ENCODE measurements at regions not wholly inside any gene's neighbourhood (a gene's known extent, or its start where the extent isn't known, plus 50 kb on each side); places are given as distances from the start of the nearest gene placed in this dataset.
A peak's percentile ranks its signal among the peaks of the same experiment; 100 is the strongest.

- TF ChIP-seq REST (IDR thresholded peaks at IDR 0.05; ENCODE audit: borderline replicate concordance) (no peak), CTCF (IDR thresholded peaks at IDR 0.05; ENCODE audit: poor library complexity, severe bottlenecking) (peak; percentile 95), SMC3 (conservative IDR thresholded peaks at IDR 0.05; ENCODE audit: poor library complexity) (peak; percentile 98), EP300 (conservative IDR thresholded peaks at IDR 0.05; ENCODE audit: poor library complexity, severe bottlenecking) (no peak), RAD21 (conservative IDR thresholded peaks at IDR 0.05) (peak; percentile 96)
- Histone ChIP-seq H3K4me3 (ENCODE audit: low read length) (no peak overlapping the region), H2AFZ (ENCODE audit: low read depth, low read length) (no peak overlapping the region), H3K27me3 (ENCODE audit: insufficient read depth, low read depth, low read length) (no peaks in the 10 kb centered on the region), H4K20me1 (ENCODE audit: insufficient read depth) (no peaks in the 10 kb centered on the region), H3K9me3 (ENCODE audit: low read length) (no peaks in the 10 kb centered on the region), H3K9ac (ENCODE audit: low read length) (no peak overlapping the region), H3F3A (ENCODE audit: insufficient read depth, low read length, poor library complexity, severe bottlenecking) (no peaks in the 10 kb centered on the region), H3K9me2 (ENCODE audit: insufficient read depth, low read length) (no peaks in the 10 kb centered on the region), H3K4me2 (ENCODE audit: low read length) (no peak overlapping the region), H3K36me3 (ENCODE audit: insufficient read depth, low read length) (no peaks in the 10 kb centered on the region), H3K27ac (ENCODE audit: low read length) (no peak overlapping the region), H3K79me2 (replicated peaks; ENCODE audit: insufficient read depth, low read length) (no peaks in the 10 kb centered on the region)
These were observed 88.8 kb upstream of the ASB18 start for GRCh38 chr2:236352761-236353593.

- Histone ChIP-seq H4K20me1 (ENCODE audit: insufficient read depth) (no peaks in the 10 kb centered on the region), H3K9me2 (ENCODE audit: insufficient read depth, low read length) (no peaks in the 10 kb centered on the region), H3K9ac (ENCODE audit: low read length) (no peak overlapping the region), H3K9me3 (ENCODE audit: low read length) (no peaks in the 10 kb centered on the region), H3K4me2 (ENCODE audit: low read length) (no peak overlapping the region), H2AFZ (ENCODE audit: low read depth, low read length) (no peak overlapping the region), H3K79me2 (replicated peaks; ENCODE audit: insufficient read depth, low read length) (no peaks in the 10 kb centered on the region), H3F3A (ENCODE audit: insufficient read depth, low read length, poor library complexity, severe bottlenecking) (no peaks in the 10 kb centered on the region), H3K36me3 (ENCODE audit: insufficient read depth, low read length) (no peaks in the 10 kb centered on the region), H3K27ac (ENCODE audit: low read length) (no peak overlapping the region), H3K4me3 (ENCODE audit: low read length) (no peak overlapping the region), H3K27me3 (ENCODE audit: insufficient read depth, low read depth, low read length) (no peaks in the 10 kb centered on the region)
- TF ChIP-seq RAD21 (conservative IDR thresholded peaks at IDR 0.05) (no peak), REST (IDR thresholded peaks at IDR 0.05; ENCODE audit: borderline replicate concordance) (no peak), POLR2AphosphoS5 (IDR thresholded peaks at IDR 0.05) (no peak), MXI1 (conservative IDR thresholded peaks at IDR 0.05; ENCODE audit: poor library complexity, severe bottlenecking) (no peak), SMC3 (conservative IDR thresholded peaks at IDR 0.05; ENCODE audit: poor library complexity) (no peak), EP300 (conservative IDR thresholded peaks at IDR 0.05; ENCODE audit: poor library complexity, severe bottlenecking) (no peak), CTCF (IDR thresholded peaks at IDR 0.05; ENCODE audit: poor library complexity, severe bottlenecking) (no peak), EZH2 (IDR thresholded peaks at IDR 0.05; ENCODE audit: borderline replicate concordance, insufficient read depth, low read length, poor library complexity, severe bottlenecking) (no peak), TAF1 (IDR thresholded peaks at IDR 0.05; ENCODE audit: low read depth) (no peak)
These were observed 89.4 kb upstream of the ASB18 start for GRCh38 chr2:236353594-236353942.

Measured in neural cell (in vitro differentiated cells).